ENCODE measurements at regions not wholly inside any gene's neighbourhood (a gene's known extent, or its start where the extent isn't known, plus 50 kb on each side); places are given as distances from the start of the nearest gene placed in this dataset.

DNA sequence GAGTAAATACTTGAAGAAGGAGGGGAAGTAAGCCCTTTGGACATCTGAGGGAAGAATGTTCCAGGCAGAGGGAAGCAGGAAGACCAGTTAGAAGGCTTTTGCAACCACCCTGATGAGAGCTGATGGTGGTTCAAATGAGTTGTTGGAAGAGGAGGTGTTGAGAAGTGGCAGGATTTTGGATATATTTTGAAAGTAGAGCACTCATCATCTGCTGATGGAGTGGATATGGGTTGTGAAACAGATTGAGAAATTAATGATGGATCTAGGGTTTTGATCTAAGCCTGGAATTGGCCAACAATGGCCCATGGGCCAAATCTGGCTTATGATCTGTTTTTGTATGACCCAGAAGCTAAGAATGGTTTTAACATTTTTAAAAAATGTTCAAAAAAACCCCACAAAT, 230.7 kb downstream of the NDFIP2 start:
- DNase-seq (ENCODE audit: low spot score): no peak

DNA sequence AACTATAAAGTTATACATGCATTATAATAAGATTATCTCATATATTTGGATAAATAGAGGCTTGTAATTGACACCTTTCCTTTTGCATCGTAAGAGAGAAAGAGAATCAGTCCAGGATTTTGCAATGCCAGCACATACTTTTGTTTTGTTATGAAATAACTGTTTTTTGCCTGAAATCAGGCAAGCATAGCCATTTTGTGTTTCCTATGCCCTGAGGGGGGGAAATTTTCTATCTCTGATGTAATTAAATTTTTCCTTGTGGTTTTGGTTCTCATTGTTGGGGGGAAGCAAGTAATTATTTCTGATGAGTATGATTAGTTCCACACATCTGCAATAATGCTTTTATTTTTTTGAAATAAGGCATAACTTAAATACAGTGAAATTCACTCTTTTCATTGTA, 229.4 kb downstream of the NDFIP2 start:
- no peak for DNase-seq (ENCODE audit: low spot score)

DNA sequence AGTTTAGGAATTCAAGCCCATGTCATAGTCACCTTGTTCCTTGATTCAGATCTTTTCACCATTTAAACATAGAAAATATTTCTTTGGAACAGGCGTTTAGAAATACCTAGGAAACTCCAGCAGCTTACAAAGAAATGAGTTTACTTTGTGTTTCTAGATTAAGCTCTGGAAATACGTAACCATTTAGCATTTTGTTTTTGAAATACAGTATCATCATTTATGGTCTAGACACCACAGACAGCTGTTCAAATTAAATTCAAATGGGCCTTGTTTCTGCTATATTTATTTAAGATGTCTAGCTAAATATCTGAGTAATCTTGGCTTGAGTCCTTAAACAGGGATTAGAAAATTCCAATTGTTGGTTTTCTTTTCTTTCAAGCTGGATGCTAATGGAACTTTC, 228.5 kb downstream of the NDFIP2 start:
- no peak for DNase-seq (ENCODE audit: low spot score)

DNA sequence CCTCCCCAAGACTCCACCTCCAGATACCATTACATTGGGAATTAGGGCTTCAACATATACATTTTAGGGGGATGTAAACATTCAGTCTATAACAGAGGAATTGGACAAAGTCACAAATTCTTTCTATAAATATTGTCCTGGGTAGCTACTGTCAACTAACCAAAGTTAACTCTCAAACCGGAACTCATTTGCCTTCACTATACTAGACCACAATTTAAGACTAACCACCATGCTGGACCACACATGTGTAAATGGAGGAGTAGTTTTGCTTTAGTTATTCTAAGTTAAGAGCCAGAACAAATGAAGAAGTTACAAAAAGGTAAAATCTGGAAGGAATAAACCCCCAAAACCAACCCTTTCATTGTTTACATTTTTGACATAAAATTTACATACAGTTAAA, 222.8 kb downstream of the NDFIP2 start:
- DNase-seq (ENCODE audit: low spot score): no peak

DNA sequence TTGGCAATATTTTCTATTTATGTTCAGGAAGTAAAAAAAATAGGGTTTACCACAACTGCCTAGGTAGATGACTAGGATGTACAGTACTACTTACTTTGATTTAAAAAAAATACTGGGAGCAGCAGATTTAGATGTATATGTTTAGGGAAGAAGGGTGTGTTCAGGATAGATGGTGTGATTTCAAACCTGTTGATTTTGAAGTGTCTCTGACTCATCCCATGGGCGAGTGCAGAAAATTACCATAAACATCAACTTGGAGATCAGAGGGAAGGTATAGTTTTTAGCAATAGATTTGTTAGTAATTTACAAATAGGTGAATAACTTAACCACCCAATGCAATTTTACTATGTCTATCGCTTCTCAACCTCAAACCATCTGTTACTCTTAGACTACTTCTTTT, 214.8 kb downstream of the NDFIP2 start:
- no peak for DNase-seq (ENCODE audit: low spot score)

DNA sequence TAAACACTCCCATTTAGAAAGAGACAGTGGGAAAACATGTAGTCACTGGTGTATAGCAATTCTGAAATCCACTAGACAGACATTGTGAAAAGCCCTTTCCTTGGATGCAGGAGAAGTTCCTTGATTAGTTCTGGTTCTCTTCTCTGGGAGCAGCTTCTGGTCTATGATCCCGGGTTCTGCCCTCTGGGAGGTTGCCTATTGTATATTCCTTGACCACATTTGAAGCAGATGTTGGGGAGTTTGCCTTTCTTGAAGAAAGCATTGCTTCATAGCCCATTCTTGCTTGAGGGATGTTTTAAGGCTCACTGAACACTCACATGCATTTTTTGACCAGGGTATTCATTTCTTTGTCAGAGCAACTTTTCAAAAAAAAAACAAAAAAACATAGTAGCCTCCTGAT, 211.9 kb downstream of the NDFIP2 start:
- no peak for DNase-seq (ENCODE audit: low spot score)

DNA sequence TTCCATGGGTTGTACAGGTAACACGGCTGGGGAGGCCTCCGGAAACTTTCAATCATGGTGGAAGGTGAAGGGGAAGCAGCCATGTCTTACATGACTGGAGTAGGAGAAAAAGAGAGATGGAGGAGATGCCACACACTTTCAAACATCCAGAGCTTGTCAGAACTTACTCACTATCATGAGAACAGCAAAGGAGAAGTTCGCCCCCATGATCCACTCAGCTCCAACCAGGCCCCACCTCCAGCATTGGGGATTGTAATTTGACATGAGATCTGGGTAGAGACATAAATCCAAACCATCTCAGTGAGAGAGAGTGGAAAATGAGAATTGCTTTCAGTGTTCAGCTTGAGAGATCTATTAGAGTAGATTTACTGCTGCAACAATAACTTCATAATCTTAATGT, 210.9 kb downstream of the NDFIP2 start:
- DNase-seq (ENCODE audit: low spot score): no peak

DNA sequence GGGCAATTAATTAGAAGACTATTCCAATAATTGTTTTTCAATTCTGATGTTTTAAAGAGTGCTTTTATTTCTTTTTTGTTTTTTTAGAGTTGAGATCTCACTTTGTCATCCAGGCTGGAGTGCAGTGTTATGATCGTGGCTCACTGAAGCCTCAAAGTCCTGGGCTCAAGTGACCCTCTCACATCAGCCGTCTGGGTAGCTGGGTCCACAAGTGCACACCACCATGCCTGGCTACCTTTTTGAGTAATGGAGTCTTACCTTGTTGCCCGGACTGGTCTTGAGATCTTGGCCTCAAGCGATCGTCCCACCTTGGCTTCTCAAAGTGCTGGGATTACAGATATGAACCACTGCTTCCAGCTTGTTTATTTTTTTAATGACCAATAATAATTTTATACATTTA, 207.8 kb downstream of the NDFIP2 start:
- no peak for DNase-seq (ENCODE audit: low spot score)

DNA sequence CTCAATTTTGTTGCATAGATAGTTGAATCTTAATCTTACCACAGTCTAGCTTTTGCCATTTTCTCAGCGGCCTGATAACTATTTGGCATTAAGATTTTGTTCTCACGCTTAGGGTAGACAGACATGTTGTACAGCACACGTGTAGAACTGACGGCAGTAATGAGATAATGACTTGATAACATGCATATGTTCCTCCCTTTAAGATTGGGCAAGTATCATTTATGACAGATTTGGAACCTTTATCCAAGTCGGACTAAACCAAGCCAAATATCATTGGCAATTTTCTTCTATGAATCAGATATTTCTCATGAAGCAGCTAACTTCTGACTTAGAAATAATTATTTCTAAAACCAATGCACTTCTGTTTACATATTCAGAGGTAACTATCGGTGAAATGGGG, 205.5 kb downstream of the NDFIP2 start:
- no peak for DNase-seq (ENCODE audit: low spot score)

DNA sequence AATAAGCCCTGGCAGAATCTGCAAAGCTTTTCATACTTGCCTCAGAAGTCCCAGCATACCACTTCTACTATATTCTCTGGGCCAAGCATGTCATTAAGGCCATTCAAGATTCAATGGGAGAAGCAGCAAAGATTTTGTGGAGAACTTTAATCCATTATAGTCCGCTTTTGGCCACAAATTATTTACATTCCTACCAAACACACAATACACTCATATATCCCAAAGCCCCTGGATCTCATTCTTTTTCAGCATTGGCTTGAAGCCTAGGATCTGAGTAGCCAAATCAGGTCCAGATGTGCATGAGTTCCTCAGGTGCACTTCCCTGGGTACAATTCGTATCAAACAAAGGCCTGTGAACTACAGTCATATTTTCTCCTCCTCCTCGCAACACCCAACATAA, 203.4 kb downstream of the NDFIP2 start:
- DNase-seq (ENCODE audit: low spot score): no peak

DNA sequence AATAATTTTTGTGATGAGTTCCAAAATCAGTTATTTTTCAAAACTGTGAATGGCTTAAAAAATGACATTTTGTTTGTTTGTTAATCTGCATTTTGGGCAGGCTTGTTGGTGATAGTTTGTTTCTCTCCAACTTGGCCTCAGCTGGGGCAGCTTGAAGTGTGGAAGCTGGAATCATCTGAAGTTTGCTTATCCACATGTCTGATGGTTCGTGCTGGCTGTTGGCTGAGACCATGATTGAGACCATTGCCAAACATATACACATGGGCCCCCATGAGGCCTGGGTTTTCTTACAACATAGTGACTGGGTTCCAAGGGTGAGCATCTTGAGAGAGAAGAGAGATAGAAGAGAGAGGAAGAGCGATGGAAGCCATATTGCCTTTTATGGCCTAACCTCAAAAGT, 201.2 kb downstream of the NDFIP2 start:
- no peak for DNase-seq (ENCODE audit: low spot score)

DNA sequence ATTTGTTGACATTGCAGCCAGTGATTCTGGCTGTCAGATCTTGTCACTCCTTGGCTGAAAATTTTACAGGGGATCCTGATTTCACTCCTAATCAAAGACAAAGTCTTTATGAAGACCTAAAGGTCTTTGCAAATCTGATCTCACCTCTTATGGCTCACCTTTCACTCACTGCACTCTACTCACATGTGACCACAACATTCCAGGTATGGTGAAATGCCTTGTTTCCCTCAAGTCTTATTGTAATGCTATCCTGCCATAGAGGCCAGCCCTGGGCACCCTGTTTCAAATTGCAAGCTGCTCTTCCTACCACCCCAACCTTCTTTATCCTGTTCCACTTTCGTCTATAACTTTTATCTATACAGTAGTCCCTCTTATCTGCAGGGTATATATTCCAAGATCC, 200.1 kb downstream of the NDFIP2 start:
- no peak for DNase-seq (ENCODE audit: low spot score)

DNA sequence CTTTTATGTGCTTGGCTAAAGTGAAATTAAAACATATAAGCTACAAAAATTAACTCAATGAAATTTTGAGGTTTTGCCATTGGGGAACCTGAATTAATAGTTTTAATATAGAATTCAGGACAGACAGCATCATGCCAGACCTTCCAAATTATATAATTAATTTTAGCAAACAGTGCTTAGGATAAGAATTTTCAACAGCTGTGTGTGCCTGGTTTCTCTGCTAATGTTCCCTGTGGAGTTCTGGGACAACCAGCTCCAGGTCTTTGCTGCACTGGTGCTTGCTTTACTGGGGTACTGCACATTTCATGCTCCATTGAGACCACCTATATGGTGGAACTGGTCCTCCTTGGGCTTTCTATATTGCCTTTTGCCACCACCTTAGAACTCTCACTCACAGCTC, 199.5 kb downstream of the NDFIP2 start:
- DNase-seq (ENCODE audit: low spot score): no peak

DNA sequence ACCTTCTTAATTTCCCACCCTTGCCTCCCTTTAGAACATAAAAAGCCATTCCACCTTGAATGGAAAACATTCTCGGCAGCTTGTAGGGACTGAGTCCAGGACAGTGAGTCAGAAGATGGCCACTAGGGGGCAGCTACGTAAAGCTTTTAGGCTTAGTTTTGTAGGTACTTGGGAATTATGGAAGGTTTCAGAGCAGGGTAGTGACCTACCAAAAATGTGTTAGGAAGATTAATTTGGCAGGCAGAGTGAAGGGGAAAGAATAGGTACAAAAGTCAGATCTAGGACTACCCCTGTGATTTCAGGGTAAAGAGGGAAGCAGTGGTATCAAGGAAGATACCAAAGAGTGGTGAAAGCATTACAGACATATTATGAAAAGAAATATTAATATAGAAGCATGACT, 198.4 kb downstream of the NDFIP2 start:
- peak; percentile 77 for DNase-seq (ENCODE audit: low spot score)

DNA sequence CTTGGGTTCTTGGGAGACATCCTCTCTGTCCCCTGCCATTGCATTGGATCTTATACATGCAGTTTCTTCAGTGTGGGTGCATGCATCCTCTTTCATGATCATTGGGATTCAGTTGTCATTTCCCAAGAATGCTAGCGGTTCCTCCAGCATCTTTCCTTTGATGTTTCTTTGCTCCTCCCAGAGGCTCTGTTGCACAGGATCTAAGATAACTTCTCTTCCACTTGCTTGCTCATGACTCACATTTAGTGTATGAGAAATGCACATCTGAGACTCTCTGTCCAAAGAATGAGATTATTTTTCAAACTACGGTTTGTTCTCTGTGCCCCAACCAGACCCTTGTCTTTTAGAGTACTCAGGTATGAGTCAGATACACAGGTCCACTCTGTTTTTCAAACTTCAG, 197.1 kb downstream of the NDFIP2 start:
- no peak for DNase-seq (ENCODE audit: low spot score)

DNA sequence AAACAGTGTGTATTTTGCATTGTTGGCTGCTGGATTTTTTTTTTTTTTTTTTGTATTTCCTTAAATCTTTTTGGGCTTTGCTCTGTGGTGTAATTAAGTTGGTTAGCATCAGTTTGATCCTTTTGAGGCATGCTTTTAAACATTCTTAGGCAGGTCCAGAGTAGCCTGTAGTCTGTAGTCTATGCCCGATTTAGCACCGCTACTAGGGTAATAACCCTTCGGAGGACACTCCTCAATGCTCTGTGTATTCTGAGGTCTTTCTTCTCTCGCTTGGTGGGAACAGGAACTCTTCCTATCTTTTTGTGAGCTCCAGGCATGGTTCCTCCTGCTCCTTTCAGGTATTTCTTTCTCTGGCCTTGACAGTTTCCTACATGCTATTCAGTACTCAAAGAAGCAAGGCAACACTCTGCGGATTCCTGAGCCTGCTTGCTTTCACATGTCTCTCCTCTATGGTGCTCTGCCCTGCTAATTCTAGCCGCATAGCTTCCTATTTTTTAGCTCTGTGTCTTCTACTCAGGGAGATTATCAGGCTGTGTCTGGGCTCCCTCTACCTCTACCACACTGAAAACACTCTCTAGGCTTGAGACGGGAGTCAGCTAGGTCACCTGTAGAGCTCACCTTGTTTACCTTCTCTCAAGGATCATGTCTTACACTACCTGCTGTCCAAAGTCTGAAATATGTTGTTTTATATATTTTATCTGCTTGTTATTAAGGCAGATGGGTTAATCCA, 195.1 kb downstream of the NDFIP2 start:
- no peak for DNase-seq (ENCODE audit: low spot score)

DNA sequence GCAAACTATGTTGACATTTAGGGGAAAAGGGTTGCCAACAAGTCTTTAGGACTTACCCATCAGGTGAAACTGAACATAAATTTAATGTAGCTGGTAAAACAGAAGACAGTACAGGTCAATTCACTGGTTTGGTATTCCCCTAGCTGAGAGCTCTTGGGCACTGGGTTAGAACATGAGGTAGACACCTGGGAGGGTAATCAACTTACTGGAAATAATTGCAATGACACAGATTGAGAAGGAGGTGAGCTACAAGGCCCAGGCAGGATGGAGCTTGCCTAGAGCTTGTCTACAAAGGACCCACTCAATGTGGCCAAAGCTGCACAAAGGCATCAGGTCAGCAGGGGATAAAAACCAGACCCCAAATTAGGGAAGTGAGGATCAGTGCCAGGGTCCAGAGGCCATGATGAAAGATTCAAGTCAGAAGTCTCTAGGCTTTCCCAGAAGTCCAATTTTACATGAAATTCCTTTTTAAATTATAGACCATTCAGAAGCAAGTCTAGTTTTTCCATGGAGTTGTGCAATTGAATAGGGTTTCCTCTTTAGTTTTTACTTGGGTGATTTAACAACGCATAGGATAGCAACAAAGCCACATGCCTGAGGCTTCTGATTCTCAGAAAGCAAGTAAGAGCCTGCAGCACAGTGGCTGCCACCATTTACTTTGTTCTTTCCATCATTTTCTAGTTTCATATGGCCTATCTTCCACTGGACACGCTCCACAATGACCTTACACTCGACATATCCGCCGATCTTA, 194.0 kb downstream of the NDFIP2 start:
- DNase-seq (ENCODE audit: low spot score): no peak

DNA sequence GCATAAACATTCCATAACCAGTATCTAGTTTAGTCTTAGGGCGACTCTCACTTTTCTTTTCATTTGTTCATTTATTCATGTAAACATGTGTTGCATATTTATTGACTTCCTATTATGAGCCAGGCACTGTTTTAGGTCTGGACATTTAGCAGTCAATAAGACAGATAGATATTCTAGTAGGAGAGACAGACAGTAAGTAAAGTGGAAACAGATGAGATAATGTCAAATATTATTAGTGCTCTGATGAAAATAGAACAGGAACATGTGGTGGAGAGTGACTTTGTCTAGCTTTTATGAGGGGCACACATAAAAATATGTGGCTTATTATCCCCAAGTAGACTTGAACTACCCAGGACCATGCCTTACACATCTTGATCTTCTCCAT, 193.0 kb downstream of the NDFIP2 start:
- DNase-seq (ENCODE audit: low spot score): no peak

DNA sequence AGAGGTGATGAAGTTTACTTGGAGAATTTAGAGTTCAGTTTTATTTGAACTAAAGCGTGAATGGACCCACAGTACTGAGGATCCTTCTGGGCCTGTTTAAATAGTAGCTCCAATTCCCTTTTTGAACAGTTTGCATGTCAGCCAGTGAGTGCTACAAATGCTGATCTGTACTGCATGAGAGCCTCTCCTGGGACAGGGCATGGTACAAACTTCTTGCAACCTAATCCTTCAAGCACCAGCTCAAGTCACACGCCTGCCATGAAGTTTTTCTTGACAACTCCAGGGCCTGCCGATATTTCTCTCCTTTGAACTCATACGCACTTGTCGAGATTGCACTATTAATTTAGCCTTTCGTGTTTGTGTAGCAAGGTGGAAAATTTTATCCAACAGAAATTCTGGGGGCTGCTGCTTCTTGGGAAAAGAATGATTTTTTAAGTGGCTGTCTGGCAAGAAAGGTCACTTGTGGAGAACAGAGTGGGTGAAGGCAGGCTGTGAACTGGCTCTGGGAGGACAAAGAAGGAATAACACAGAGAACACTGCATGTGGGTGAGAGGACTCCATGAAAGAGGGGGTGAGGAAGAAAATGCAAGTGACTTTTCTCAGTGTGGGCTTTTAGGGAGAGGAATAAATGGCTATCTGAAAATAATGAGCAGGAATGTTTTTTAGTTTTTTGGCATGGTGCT, 192.5 kb downstream of the NDFIP2 start:
- DNase-seq (ENCODE audit: low spot score): no peak

DNA sequence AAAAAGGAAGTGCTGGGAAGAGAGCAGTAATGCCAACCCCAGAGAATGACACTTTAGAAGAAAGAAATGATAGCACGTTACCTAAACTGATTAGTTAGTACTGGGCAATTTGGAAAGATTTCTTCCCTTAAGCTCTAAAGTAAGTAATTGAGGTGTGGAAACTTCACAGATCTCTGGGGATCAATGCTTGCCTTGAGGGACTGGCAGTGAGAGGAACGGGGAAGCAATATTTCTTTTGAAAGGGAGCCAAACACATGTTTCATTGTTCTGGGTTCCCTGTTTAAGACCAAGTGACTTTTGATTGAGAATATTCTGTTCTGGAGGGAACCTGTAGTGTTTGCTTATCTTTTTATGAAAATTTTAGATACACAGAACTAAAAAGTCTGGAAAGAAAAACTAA, 190.5 kb downstream of the NDFIP2 start:
- peak; percentile 2 for DNase-seq (ENCODE audit: low spot score)

DNA sequence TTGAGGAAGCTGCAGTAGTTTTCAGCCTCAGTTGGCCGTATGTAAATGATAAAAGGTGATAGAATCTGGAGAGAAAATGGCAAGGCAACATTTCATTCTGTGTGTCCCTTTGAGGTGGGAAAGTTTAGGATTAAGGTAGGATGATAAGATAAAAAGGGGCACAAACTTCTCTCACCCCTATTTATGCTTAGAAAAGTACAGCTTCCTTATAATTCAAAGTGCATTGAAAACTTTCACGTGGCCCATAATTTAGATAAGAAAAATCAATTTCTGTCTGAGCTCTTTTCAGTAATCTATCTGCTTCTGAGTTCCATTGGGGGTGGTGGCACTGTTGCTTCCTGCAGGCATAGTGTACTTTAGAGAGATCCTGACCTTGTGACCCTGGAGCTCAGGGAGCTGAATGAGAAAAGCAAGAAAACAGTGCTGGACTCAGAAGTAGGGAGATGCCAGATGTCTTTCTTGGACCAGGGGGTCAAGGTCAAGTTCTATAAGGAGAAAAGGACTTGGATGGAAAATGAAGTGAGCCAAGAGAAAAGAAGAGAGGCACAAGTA, 187.3 kb downstream of the NDFIP2 start:
- no peak for DNase-seq (ENCODE audit: low spot score)

DNA sequence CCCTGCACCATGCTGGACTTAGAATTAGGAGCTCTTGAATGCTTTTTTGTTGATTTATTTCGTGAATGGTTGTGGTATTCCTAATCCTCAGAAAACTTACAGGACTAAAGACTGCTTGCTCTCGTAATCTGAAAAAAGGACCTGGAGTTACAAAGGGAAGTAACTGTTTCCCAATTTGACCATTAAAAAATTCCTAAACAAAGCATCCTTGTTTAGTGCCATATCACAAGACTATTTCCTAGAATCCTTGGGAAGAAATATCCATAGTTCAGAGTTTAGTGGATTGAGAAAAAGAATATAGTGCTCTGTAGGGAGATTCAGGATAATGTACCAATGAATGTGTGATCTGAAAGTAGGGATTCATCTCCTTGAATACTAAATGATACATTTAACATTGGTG, 186.8 kb downstream of the NDFIP2 start:
- no peak for DNase-seq (ENCODE audit: low spot score)
